ENCODE measurements at regions not wholly inside any gene's neighbourhood (a gene's known extent, or its start where the extent isn't known, plus 50 kb on each side); places are given as distances from the start of the nearest gene placed in this dataset.

- CTCF ChIA-PET: no interaction called here
- no peaks in the 10 kb centered on the region for H3K9me3 Mint-ChIP-seq
- DNase-seq (no peak), ATAC-seq (no peak)
- intact Hi-C loops (cut with micrococcal nuclease): no loop called here
- H3K36me3 ChIP-seq (ENCODE audit: control insufficient read depth in 2 of 3, insufficient read depth in 3 of 3, low read length in 3 of 3): no peaks in the 10 kb centered on the region
- H3K27ac ChIP-seq (ENCODE audit: low read depth, low read length): no peak overlapping the region
- H3K4me3 Mint-ChIP-seq: no peak overlapping the region
- peaks cover 0 to 3% of the 10 kb centered on the region in 2 donors for H3K4me1 ChIP-seq (ENCODE audit: control insufficient read depth in 2 of 2, insufficient read depth in 2 of 2, low read length in 2 of 2)
- H3K27me3 Mint-ChIP-seq: peaks cover 16 to 32% (median 28%) of the 10 kb centered on the region in 5 donors
- peaks cover 0 to 4% (median 0%) of the 10 kb centered on the region in 7 donors for H3K4me1 Mint-ChIP-seq
- no peaks in the 10 kb centered on the region for H3K27me3 ChIP-seq (ENCODE audit: control insufficient read depth in 2 of 2, insufficient read depth in 2 of 2, low read length in 2 of 2)
- POLR2A ChIA-PET: no interaction called here
- no peaks in the 10 kb centered on the region for H3K36me3 Mint-ChIP-seq
- no peak overlapping the region for H3K27ac Mint-ChIP-seq
- H3K9me3 ChIP-seq (ENCODE audit: control insufficient read depth in 2 of 3, low read length in 3 of 3): no peaks in the 10 kb centered on the region
- no peak overlapping the region for H3K4me3 ChIP-seq (ENCODE audit: low read length)
Observed at GRCh38 chr15:93165734-93166470, 76.9 kb upstream of the RGMA start.

GRCh38 chr15:93164409-93164808 is 75.4 kb upstream of the RGMA start:
- ChIA-PET POLR2A (no interaction called here), CTCF (no interaction called here)
- DNase-seq (peak in 3 of 9 donors; percentile 4 to 21 (median 12)), ATAC-seq (no peak)
- peaks cover 0 to 3% of the 10 kb centered on the region in 2 donors for H3K4me1 ChIP-seq (ENCODE audit: control insufficient read depth in 2 of 2, insufficient read depth in 2 of 2, low read length in 2 of 2)
- H3K4me3 ChIP-seq (ENCODE audit: low read length): no peak overlapping the region
- intact Hi-C loops (cut with micrococcal nuclease): no loop called here
- no peaks in the 10 kb centered on the region for H3K36me3 ChIP-seq (ENCODE audit: control insufficient read depth in 2 of 3, insufficient read depth in 3 of 3, low read length in 3 of 3)
- Mint-ChIP-seq H3K27ac (no peak overlapping the region), H3K9me3 (no peaks in the 10 kb centered on the region), H3K27me3 (peaks cover 10 to 32% (median 15%) of the 10 kb centered on the region in 5 donors), H3K36me3 (no peaks in the 10 kb centered on the region), H3K4me1 (peaks cover 0 to 4% (median 0%) of the 10 kb centered on the region in 7 donors), H3K4me3 (no peak overlapping the region)
- no peak overlapping the region for H3K27ac ChIP-seq (ENCODE audit: low read depth, low read length)
- H3K27me3 ChIP-seq (ENCODE audit: control insufficient read depth in 2 of 2, insufficient read depth in 2 of 2, low read length in 2 of 2): no peaks in the 10 kb centered on the region
- no peaks in the 10 kb centered on the region for H3K9me3 ChIP-seq (ENCODE audit: control insufficient read depth in 2 of 3, low read length in 3 of 3)

- no peak overlapping the region for H3K4me3 Mint-ChIP-seq
- Histone ChIP-seq H3K36me3 (ENCODE audit: control insufficient read depth in 2 of 3, insufficient read depth in 3 of 3, low read length in 3 of 3) (no peaks in the 10 kb centered on the region), H3K4me1 (ENCODE audit: control insufficient read depth in 2 of 2, insufficient read depth in 2 of 2, low read length in 2 of 2) (peaks cover 0 to 3% of the 10 kb centered on the region in 2 donors), H3K4me3 (ENCODE audit: low read length) (no peak overlapping the region), H3K27ac (ENCODE audit: low read depth, low read length) (no peak overlapping the region), H3K27me3 (ENCODE audit: control insufficient read depth in 2 of 2, insufficient read depth in 2 of 2, low read length in 2 of 2) (no peaks in the 10 kb centered on the region), H3K9me3 (ENCODE audit: control insufficient read depth in 2 of 3, low read length in 3 of 3) (no peaks in the 10 kb centered on the region)
- H3K27ac Mint-ChIP-seq: no peak overlapping the region
- peaks cover 0 to 21% (median 10%) of the 10 kb centered on the region in 5 donors for H3K27me3 Mint-ChIP-seq
- ChIA-PET CTCF (no interaction called here), POLR2A (no interaction called here)
- no peak for DNase-seq
- intact Hi-C loops (cut with micrococcal nuclease): no loop called here
- ATAC-seq: no peak
- H3K4me1 Mint-ChIP-seq: peaks cover 0 to 4% (median 0%) of the 10 kb centered on the region in 7 donors
- H3K36me3 Mint-ChIP-seq: no peaks in the 10 kb centered on the region
- no peaks in the 10 kb centered on the region for H3K9me3 Mint-ChIP-seq
Observed at GRCh38 chr15:93162560-93162959, 73.5 kb upstream of the RGMA start.

- Mint-ChIP-seq H3K36me3 (no peaks in the 10 kb centered on the region), H3K4me1 (peaks cover 0 to 4% (median 0%) of the 10 kb centered on the region in 7 donors), H3K4me3 (no peak overlapping the region), H3K9me3 (peaks cover 0 to 4% (median 0%) of the 10 kb centered on the region in 11 donors), H3K27me3 (peaks cover 0 to 16% (median 6%) of the 10 kb centered on the region in 5 donors), H3K27ac (no peak overlapping the region)
- Histone ChIP-seq H3K36me3 (ENCODE audit: control insufficient read depth in 2 of 3, insufficient read depth in 3 of 3, low read length in 3 of 3) (no peaks in the 10 kb centered on the region), H3K4me1 (ENCODE audit: control insufficient read depth in 2 of 2, insufficient read depth in 2 of 2, low read length in 2 of 2) (no peaks in the 10 kb centered on the region), H3K27me3 (ENCODE audit: control insufficient read depth in 2 of 2, insufficient read depth in 2 of 2, low read length in 2 of 2) (no peaks in the 10 kb centered on the region), H3K27ac (ENCODE audit: low read depth, low read length) (no peak overlapping the region), H3K9me3 (ENCODE audit: control insufficient read depth in 2 of 3, low read length in 3 of 3) (no peaks in the 10 kb centered on the region), H3K4me3 (ENCODE audit: low read length) (no peak overlapping the region)
- intact Hi-C loops (cut with micrococcal nuclease): no loop called here
- CTCF ChIA-PET: no interaction called here
- POLR2A ChIA-PET: no interaction called here
- ATAC-seq: no peak
- no peak for DNase-seq
Observed at GRCh38 chr15:93159930-93160329, 70.9 kb upstream of the RGMA start.

GRCh38 chr15:93158097-93158900 is 69.3 kb upstream of the RGMA start:
- DNase-seq: no peak
- Mint-ChIP-seq H3K4me1 (peaks cover 0 to under 1% (median 0%) of the 10 kb centered on the region in 7 donors), H3K36me3 (no peaks in the 10 kb centered on the region), H3K27ac (no peak overlapping the region), H3K4me3 (no peak overlapping the region), H3K9me3 (peaks cover 0 to 4% (median 0%) of the 10 kb centered on the region in 11 donors), H3K27me3 (peaks cover under 1 to 12% (median 2%) of the 10 kb centered on the region in 5 donors)
- no peaks in the 10 kb centered on the region for H3K9me3 ChIP-seq (ENCODE audit: control insufficient read depth in 2 of 3, low read length in 3 of 3)
- H3K36me3 ChIP-seq (ENCODE audit: control insufficient read depth in 2 of 3, insufficient read depth in 3 of 3, low read length in 3 of 3): no peaks in the 10 kb centered on the region
- H3K4me3 ChIP-seq (ENCODE audit: low read length): no peak overlapping the region
- POLR2A ChIA-PET: no interaction called here
- H3K27me3 ChIP-seq (ENCODE audit: control insufficient read depth in 2 of 2, insufficient read depth in 2 of 2, low read length in 2 of 2): no peaks in the 10 kb centered on the region
- no peak for ATAC-seq
- CTCF ChIA-PET: no interaction called here
- H3K27ac ChIP-seq (ENCODE audit: low read depth, low read length): no peak overlapping the region
- H3K4me1 ChIP-seq (ENCODE audit: control insufficient read depth in 2 of 2, insufficient read depth in 2 of 2, low read length in 2 of 2): peaks cover 0 to under 1% of the 10 kb centered on the region in 2 donors
- intact Hi-C loops (cut with micrococcal nuclease): no loop called here

- Histone ChIP-seq H3K4me1 (ENCODE audit: control insufficient read depth in 2 of 2, insufficient read depth in 2 of 2, low read length in 2 of 2) (peaks cover 0 to 19% of the 10 kb centered on the region in 2 donors), H3K27ac (ENCODE audit: low read depth, low read length) (no peak overlapping the region), H3K27me3 (ENCODE audit: control insufficient read depth in 2 of 2, insufficient read depth in 2 of 2, low read length in 2 of 2) (no peaks in the 10 kb centered on the region), H3K36me3 (ENCODE audit: control insufficient read depth in 2 of 3, insufficient read depth in 3 of 3, low read length in 3 of 3) (no peaks in the 10 kb centered on the region), H3K4me3 (ENCODE audit: low read length) (no peak overlapping the region), H3K9me3 (ENCODE audit: control insufficient read depth in 2 of 3, low read length in 3 of 3) (no peaks in the 10 kb centered on the region)
- Mint-ChIP-seq H3K27ac (no peak overlapping the region), H3K4me3 (no peak overlapping the region), H3K4me1 (peaks cover 5 to 22% (median 9%) of the 10 kb centered on the region in 7 donors), H3K9me3 (peaks cover 0 to 4% (median 0%) of the 10 kb centered on the region in 11 donors), H3K27me3 (peaks cover 10 to 31% (median 22%) of the 10 kb centered on the region in 5 donors), H3K36me3 (no peaks in the 10 kb centered on the region)
- ATAC-seq: no peak
- POLR2A ChIA-PET: no interaction called here
- no peak for DNase-seq
- intact Hi-C loops (cut with micrococcal nuclease): no loop called here
- CTCF ChIA-PET: no interaction called here
Observed at GRCh38 chr15:93154666-93155065, 65.7 kb upstream of the RGMA start.

Measured in naive thymus-derived CD4-positive, alpha-beta T cell (primary cell).